BE2C (cell line): ENCODE measurements at regions not wholly inside any gene's neighbourhood (a gene's known extent, or its start where the extent isn't known, plus 50 kb on each side); places are given as distances from the start of the nearest gene placed in this dataset.
"Not testable (repeated sequence)": the region's sequence is repeated elsewhere in the genome, so short reads cannot be mapped to it uniquely, and the experiment has no call there.

Source experiments
- DNase-seq: peaks from one replicate; pipeline ENCODE4 v3.0.0-alpha.2; 2020
- H3K27me3 ChIP-seq: fragments of 250-450 bp; sonication (Bioruptor Pico); 2 replicates; pipeline ENCODE4 v1.5.1; 2020; ENCODE audit warnings: mild to moderate bottlenecking
- H3K36me3 ChIP-seq: fragments of 250-450 bp; sonication (Bioruptor Pico); 2 replicates; pipeline ENCODE4 v1.5.1; 2020; ENCODE audit warnings: mild to moderate bottlenecking
- H3K4me1 ChIP-seq: fragments of 250-450 bp; sonication (Bioruptor Pico); 2 replicates; pipeline ENCODE4 v1.5.1; 2020
- H3K4me3 ChIP-seq: 2 replicates; pipeline ENCODE4 v1.5.1; 2011; ENCODE audit warnings: low read depth, low read length
- H3K9me3 ChIP-seq: fragments of 250-450 bp; sonication (Bioruptor Pico); 2 replicates; pipeline ENCODE4 v1.5.1; 2020
- TF ChIP-seq, protein P1 (sequence below): IDR thresholded peaks from 2 replicates; pipeline ENCODE4 v1.5.1; 2012; ENCODE audit warnings: mild to moderate bottlenecking, low read depth, low read length

DNA sequence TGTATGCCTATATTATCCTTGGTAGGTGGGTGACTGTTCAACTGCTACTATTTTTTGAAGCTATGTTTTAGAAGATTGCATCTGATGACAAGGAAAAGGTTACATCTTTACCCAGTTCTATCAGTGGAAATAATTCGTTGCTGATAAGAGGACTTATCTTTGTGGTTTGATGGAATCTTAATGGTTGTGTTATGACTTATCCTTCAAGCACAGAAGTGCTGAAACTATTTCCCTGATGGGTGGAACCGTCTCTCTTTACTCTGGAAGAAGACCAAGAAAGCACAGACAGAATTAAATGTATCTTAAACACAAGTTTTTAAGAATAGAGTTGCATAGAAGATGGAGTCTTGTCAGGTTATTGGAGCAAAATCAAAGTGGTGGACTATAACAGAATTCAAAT is 437.7 kb upstream of the KAZN start:
- TF ChIP-seq, protein P1, sequence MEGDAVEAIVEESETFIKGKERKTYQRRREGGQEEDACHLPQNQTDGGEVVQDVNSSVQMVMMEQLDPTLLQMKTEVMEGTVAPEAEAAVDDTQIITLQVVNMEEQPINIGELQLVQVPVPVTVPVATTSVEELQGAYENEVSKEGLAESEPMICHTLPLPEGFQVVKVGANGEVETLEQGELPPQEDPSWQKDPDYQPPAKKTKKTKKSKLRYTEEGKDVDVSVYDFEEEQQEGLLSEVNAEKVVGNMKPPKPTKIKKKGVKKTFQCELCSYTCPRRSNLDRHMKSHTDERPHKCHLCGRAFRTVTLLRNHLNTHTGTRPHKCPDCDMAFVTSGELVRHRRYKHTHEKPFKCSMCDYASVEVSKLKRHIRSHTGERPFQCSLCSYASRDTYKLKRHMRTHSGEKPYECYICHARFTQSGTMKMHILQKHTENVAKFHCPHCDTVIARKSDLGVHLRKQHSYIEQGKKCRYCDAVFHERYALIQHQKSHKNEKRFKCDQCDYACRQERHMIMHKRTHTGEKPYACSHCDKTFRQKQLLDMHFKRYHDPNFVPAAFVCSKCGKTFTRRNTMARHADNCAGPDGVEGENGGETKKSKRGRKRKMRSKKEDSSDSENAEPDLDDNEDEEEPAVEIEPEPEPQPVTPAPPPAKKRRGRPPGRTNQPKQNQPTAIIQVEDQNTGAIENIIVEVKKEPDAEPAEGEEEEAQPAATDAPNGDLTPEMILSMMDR: no peak
- no peak for DNase-seq
- no peaks in the 10 kb centered on the region for H3K9me3 ChIP-seq

DNA sequence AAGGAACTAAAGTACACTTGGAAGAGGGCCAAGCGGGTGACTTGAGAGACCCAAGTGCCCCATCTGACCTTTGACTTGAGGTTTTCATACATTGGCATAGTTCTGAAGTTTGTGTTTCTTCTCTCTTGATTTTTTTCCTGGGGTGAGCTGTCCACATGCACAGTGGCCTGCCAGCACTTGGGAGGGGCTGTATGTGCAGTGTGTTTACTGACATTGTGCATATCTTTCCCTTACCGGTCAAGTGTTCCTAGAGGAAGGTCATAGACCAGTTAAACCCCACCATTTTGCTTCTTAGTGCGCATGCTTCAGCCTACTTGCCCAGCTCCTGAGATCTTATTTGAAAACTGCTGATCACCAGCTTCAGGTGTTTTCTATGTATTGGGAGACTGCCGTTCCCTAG is 435.2 kb upstream of the KAZN start:
- H3K36me3 ChIP-seq: no peaks in the 10 kb centered on the region
- no peaks in the 10 kb centered on the region for H3K27me3 ChIP-seq
- no peaks in the 10 kb centered on the region for H3K4me1 ChIP-seq
- H3K4me3 ChIP-seq: no peak overlapping the region
- TF ChIP-seq, protein P1: no peak
- no peak for DNase-seq
- H3K9me3 ChIP-seq: no peaks in the 10 kb centered on the region

More for the DNA sequence above, 437.7 kb upstream of the KAZN start:
- H3K27me3 ChIP-seq: no peaks in the 10 kb centered on the region
- H3K36me3 ChIP-seq: no peaks in the 10 kb centered on the region
- no peak overlapping the region for H3K4me3 ChIP-seq
- H3K4me1 ChIP-seq: no peaks in the 10 kb centered on the region

DNA sequence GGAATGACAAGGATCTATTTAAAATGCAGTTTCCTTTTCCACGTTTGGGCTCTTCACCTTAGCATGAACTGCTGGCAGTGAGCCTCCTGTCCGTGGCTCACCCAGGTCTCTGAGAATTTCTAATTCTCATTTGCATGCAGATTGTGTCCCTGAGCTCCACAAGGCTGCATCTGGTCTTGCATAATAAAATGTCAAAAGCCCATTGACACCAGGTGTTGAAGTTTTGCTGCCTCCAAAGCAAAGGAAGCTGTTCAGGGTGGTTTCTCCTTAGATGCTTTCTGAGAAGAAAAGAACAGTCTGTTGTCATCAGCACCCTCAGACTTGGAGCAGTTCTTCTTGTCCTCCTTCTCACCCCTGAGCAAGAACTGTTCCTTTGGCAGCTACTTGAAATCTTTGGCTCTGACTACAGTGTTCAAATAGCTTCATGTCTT is 433.1 kb upstream of the KAZN start:
- TF ChIP-seq, protein P1: no peak
- Histone ChIP-seq H3K27me3 (no peaks in the 10 kb centered on the region), H3K36me3 (no peaks in the 10 kb centered on the region), H3K4me3 (no peak overlapping the region), H3K9me3 (no peaks in the 10 kb centered on the region), H3K4me1 (no peaks in the 10 kb centered on the region)
- no peak for DNase-seq

DNA sequence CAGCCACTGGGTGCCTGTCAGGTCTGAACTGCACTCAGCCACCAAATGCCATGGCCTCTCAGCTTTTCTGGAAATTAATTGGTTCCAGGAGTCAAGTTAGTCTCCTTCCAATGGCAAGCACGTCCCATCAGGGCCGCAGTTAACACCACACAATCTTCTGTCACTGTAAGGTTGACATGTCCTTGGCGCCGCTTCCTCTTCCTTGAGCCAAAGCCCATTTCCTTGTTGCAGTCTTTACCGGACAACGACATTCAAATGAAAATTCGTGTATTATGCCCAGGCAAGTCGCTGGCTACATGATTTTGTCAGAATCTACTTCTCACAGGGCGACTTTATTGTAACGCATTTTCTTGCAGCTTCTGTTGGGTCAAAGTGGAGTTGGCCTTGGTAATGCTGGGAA is 430.6 kb upstream of the KAZN start:
- no peaks in the 10 kb centered on the region for H3K4me1 ChIP-seq
- H3K27me3 ChIP-seq: no peaks in the 10 kb centered on the region
- H3K4me3 ChIP-seq: no peak overlapping the region
- TF ChIP-seq, protein P1: no peak
- H3K36me3 ChIP-seq: no peaks in the 10 kb centered on the region
- H3K9me3 ChIP-seq: no peaks in the 10 kb centered on the region
- DNase-seq: no peak

DNA sequence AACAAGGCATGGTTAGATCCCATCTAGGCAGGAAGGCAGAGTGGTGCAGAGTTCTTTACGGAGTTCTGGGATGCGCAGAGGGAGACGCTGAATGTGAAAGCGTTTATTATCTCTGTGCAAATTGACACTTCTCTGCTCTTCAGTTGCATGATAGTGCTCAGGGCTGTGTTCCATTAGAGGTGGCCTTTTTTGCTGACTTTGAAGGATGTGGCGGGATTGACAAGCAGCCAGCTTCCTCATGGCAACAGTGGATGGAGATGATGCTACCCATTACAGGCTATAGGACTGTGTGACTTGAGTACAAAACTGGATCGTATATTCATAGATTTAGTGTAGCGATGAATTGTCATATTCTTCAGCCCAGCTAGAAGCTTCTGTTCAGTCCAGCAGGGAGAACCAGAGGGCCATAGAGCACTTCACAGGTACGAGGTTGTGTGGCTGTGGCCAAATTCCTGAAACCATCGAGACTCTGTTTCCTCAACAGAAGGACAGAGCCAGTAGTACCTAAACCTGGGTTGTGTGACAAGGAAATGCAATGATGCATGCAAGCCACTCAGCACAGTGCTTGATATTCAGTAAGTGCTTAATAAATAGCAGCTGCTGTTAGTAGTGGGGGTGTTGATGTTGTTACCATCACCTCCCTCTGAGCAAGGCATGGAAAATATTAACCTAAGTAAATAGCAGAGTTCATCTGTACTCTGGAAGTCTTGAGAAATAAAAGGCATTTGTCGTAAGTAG is 430.0 kb upstream of the KAZN start:
- Histone ChIP-seq H3K9me3 (no peaks in the 10 kb centered on the region), H3K36me3 (no peaks in the 10 kb centered on the region), H3K4me1 (no peaks in the 10 kb centered on the region), H3K4me3 (no peak overlapping the region), H3K27me3 (no peaks in the 10 kb centered on the region)
- TF ChIP-seq, protein P1: no peak
- DNase-seq: no peak

DNA sequence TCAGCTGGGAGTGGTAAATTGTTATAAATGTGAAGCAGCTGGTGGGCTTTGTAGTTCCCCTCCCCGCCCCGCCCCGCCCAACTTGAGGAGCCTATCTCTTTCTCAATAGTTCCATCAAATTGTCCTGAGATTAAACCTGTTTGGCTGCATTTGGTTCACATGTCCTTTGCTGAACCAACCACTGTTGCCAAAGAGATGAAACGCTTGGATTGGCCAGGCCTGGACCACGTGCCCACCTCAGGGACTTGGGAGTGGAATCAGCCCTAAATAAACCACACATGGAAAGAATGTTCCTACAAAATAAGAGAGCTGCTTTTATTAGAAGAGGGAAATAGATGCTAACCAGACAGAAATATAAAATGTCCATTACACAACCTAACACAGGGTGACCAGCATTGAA is 424.9 kb upstream of the KAZN start:
- H3K9me3 ChIP-seq: no peaks in the 10 kb centered on the region
- no peaks in the 10 kb centered on the region for H3K36me3 ChIP-seq
- H3K4me1 ChIP-seq: no peaks in the 10 kb centered on the region
- no peak for DNase-seq
- no peak overlapping the region for H3K4me3 ChIP-seq
- no peaks in the 10 kb centered on the region for H3K27me3 ChIP-seq
- TF ChIP-seq, protein P1: no peak

DNA sequence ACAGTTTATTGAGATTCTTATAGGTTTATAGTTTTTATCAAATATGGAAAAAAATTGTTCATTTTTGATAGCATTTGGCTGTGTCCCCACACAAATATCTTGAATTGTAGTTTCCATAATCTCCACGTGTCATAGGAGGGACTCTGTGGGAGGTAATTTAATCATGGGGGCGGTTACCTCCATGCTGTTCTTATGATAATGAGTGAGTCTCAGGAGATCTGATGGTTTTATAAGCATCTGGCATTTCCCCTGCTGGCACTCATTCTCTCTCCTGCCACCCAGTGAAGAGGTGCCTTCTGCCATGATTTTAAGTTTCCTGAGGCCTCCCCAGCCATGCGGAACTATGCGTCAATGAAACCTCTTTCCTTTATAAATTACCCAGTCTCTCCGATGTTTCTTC is 420.6 kb upstream of the KAZN start:
- H3K36me3 ChIP-seq, H3K4me1 ChIP-seq, H3K4me3 ChIP-seq, H3K9me3 ChIP-seq, H3K27me3 ChIP-seq, DNase-seq: not testable (repeated sequence)
